HEK293T (cell line): ENCODE measurements at regions not wholly inside any gene's neighbourhood (a gene's known extent, or its start where the extent isn't known, plus 50 kb on each side); places are given as distances from the start of the nearest gene placed in this dataset.

Experiments
- CTCF ChIA-PET: fragments of 350-600 bp; formaldehyde crosslinking; extraction: SDS; loops from one replicate; lab custom pipeline; 2021; ENCODE audit warnings: antibody characterized with exemption, inconsistent platforms; lab: Yijun Ruan, JAX
- POLR2A ChIA-PET: fragments of 350-600 bp; formaldehyde crosslinking; extraction: SDS; loops from one replicate; lab custom pipeline; 2020; ENCODE audit warnings: antibody characterized with exemption, inconsistent platforms; lab: Yijun Ruan, JAX
- DNase-seq: peaks from one replicate; pipeline ENCODE4 v3.0.0; 2012; ENCODE audit warnings: mixed read lengths; ENCODE audit errors: extremely low spot score
- ARNT ChIP-seq: fragments of 450-650 bp; IDR thresholded peaks from 2 replicates; pipeline ENCODE4 v1.6.1; 2017; ENCODE audit warnings: mild to moderate bottlenecking
- BHLHE40 ChIP-seq: fragments of 450-650 bp; IDR thresholded peaks from 2 replicates; pipeline ENCODE4 v1.6.1; 2016; ENCODE audit warnings: mild to moderate bottlenecking, moderate library complexity, borderline replicate concordance
- CTBP1 ChIP-seq: fragments of 450-650 bp; IDR thresholded peaks from 2 replicates; pipeline ENCODE4 v1.6.1; 2016; ENCODE audit warnings: borderline replicate concordance
- ELF4 ChIP-seq: fragments of 450-650 bp; IDR thresholded peaks from 2 replicates; pipeline ENCODE4 v1.6.1; 2017; ENCODE audit warnings: antibody characterized with exemption
- FOXA1 ChIP-seq: fragments of 450-650 bp; IDR thresholded peaks from 2 replicates; pipeline ENCODE4 v1.6.1; 2016; ENCODE audit warnings: mild to moderate bottlenecking
- FOXK2 ChIP-seq: fragments of 450-650 bp; IDR thresholded peaks from 2 replicates; pipeline ENCODE4 v1.6.1; 2016; ENCODE audit warnings: mild to moderate bottlenecking
- FOXM1 ChIP-seq: fragments of 450-650 bp; IDR thresholded peaks from 2 replicates; pipeline ENCODE4 v1.6.1; 2017; ENCODE audit warnings: mild to moderate bottlenecking, borderline replicate concordance
- HDGF ChIP-seq: fragments of 450-650 bp; IDR thresholded peaks from 2 replicates; pipeline ENCODE4 v1.6.1; 2017; ENCODE audit warnings: antibody characterized with exemption, borderline replicate concordance
- L3MBTL2 ChIP-seq: fragments of 450-650 bp; conservative IDR thresholded peaks from 2 replicates; pipeline ENCODE4 v1.6.1; 2016; ENCODE audit warnings: mild to moderate bottlenecking
- LEF1 ChIP-seq: fragments of 450-650 bp; IDR thresholded peaks from 2 replicates; pipeline ENCODE4 v1.6.1; 2017; ENCODE audit warnings: mild to moderate bottlenecking, borderline replicate concordance
- NFRKB ChIP-seq: fragments of 450-650 bp; IDR thresholded peaks from 2 replicates; pipeline ENCODE4 v1.6.1; 2016; ENCODE audit warnings: mild to moderate bottlenecking, moderate library complexity
- PKNOX1 ChIP-seq: fragments of 450-650 bp; IDR thresholded peaks from 2 replicates; pipeline ENCODE4 v1.6.1; 2016
- SP1 ChIP-seq: fragments of 450-650 bp; IDR thresholded peaks from 2 replicates; pipeline ENCODE4 v1.6.1; 2017
- SUZ12 ChIP-seq: fragments of 450-650 bp; IDR thresholded peaks from 2 replicates; pipeline ENCODE4 v1.6.1; 2016; ENCODE audit warnings: mild to moderate bottlenecking
- TARDBP ChIP-seq: fragments of 450-650 bp; IDR thresholded peaks from 2 replicates; pipeline ENCODE4 v1.6.1; 2016
- ZNF384 ChIP-seq: fragments of 450-650 bp; IDR thresholded peaks from 2 replicates; pipeline ENCODE4 v1.6.1; 2016

DNA sequence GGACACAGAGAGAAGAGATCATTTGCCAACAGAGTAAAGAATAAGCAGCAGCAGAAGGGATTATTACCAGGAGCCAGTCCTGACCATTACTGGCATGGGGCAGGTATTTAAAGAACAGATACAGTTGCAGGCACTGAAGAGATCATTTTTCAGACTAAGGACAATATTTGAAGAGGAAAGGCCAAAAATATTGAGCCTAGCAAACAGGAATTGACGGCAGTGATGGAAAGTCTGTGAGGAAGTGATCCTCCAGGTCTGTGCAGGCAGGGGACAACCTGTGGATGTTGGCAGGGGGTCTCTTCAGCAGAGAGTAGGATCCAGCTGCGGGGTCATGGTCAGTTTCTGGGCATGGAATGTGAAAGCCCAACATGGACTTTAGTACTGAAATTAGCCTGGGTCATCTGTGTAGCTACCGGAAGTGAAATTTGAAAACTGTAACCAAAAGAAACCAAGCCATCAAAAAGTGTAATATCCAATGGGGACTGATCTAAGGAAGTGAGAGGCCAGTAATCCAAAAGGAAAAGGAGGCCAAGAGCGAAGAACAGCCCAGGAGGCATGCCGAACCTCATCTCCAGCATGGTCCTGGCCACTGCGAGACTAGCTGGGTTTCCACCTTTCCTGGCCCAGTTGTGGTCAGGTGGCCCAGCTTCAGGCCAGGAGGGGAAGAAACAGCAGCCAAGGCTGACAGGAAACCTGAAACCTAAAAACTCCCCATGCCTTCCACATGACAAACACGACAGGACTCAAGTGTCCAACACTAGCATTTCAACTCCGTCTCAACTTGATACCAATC is 115.1 kb upstream of the TNFAIP3 start:
- POLR2A ChIA-PET, result no interaction called here
- CTCF ChIA-PET, result interaction anchor here (0.6 to 1.3 kb wide), 2 partner anchors 10 to 28 kb away, joined by 3 to 4 read pairs; no protein-coding TSS in a partner anchor
- TF ChIP-seq NFRKB, result no peak
- no peak for TF ChIP-seq L3MBTL2
- TF ChIP-seq LEF1, result no peak
- no peak for TF ChIP-seq CTBP1
- TF ChIP-seq ZNF384, result no peak
- TF ChIP-seq SUZ12, result no peak
- TF ChIP-seq HDGF, result no peak
- no peak for TF ChIP-seq FOXK2
- TF ChIP-seq ARNT, result no peak
- TF ChIP-seq PKNOX1, result no peak
- TF ChIP-seq ELF4, result no peak
- no peak for TF ChIP-seq FOXM1
- TF ChIP-seq BHLHE40, result no peak
- TF ChIP-seq SP1, result no peak
- TF ChIP-seq TARDBP, result no peak
- no peak for TF ChIP-seq FOXA1
- no peak for DNase-seq

DNA sequence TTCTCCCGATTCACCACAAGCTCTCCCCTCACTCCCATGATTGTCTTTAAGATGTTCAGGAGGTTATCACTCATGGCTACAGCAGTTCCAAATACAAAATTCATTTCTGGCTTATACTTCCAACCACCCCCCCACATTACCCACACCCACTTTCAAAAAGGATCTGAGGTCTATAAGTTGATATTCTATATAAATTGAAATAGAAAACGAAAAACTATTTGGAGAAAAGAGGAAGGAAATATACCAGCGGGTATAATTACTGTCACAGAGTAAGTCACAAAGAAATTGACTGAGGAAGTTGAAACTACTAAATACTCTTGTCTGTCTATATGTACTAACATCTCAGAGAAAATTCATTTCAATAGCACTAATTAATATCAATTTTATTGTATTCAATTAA is 112.7 kb upstream of the TNFAIP3 start:
- no peak for DNase-seq
- ChIA-PET CTCF (interaction anchor here (0.6 kb wide), 1 partner anchor 13 kb away, joined by 3 read pairs; no protein-coding TSS in a partner anchor), POLR2A (no interaction called here)
- TF ChIP-seq ARNT, result no peak
- TF ChIP-seq TARDBP, result no peak
- no peak for TF ChIP-seq ZNF384
- TF ChIP-seq LEF1, result no peak

- DNase-seq, result no peak
- ChIA-PET CTCF (interaction anchor here (0.6 kb wide), 2 partner anchors 14 to 95 kb away, joined by 3 read pairs; no protein-coding TSS in a partner anchor), POLR2A (no interaction called here)
- no peak for TF ChIP-seq CTBP1
- no peak for TF ChIP-seq ARNT
- no peak for TF ChIP-seq FOXA1
- TF ChIP-seq BHLHE40, result no peak
- TF ChIP-seq L3MBTL2, result no peak
Measured at GRCh38 chr6:137754866-137755265, 112.2 kb upstream of the TNFAIP3 start.

DNA sequence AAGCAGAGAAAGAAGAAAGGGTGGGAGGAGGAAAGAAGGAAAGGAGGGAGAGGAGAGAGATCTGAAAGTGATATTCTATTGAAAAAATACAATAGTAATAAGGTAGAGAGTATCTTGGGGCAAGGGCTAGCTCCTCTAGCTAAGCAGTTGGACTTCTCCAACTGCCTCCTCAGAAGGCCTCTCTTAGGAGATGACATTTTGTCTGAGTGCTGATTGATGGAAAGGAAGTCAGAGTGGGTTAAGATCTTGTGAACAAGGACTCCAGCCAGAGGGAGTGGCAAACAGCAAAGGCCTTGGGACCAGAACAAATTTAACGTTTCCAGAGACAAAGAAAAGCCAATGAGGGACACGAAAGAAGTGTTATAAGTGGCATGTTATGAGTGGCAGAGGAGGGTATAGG is 111.8 kb upstream of the TNFAIP3 start:
- POLR2A ChIA-PET, result no interaction called here
- CTCF ChIA-PET, result interaction anchor here (0.6 kb wide), 1 partner anchor 94 kb away, joined by 3 read pairs; no protein-coding TSS in a partner anchor
- DNase-seq, result no peak
- TF ChIP-seq FOXA1, result no peak
- TF ChIP-seq TARDBP, result no peak
- no peak for TF ChIP-seq HDGF
- TF ChIP-seq SUZ12, result no peak
- TF ChIP-seq BHLHE40, result no peak
- no peak for TF ChIP-seq NFRKB

GRCh38 chr6:137756788-137757187 is 110.3 kb upstream of the TNFAIP3 start:
- ChIA-PET POLR2A (no interaction called here), CTCF (no interaction called here)
- no peak for DNase-seq
- TF ChIP-seq ZNF384, result no peak
- TF ChIP-seq L3MBTL2, result no peak
- TF ChIP-seq NFRKB, result no peak
- no peak for TF ChIP-seq ARNT
- TF ChIP-seq FOXK2, result no peak
- TF ChIP-seq PKNOX1, result no peak
- TF ChIP-seq SP1, result no peak
- TF ChIP-seq SUZ12, result no peak
- no peak for TF ChIP-seq BHLHE40
- TF ChIP-seq ELF4, result no peak
- no peak for TF ChIP-seq TARDBP
- TF ChIP-seq HDGF, result no peak
- no peak for TF ChIP-seq FOXA1
- TF ChIP-seq LEF1, result no peak
- TF ChIP-seq CTBP1, result no peak
- no peak for TF ChIP-seq FOXM1

DNA sequence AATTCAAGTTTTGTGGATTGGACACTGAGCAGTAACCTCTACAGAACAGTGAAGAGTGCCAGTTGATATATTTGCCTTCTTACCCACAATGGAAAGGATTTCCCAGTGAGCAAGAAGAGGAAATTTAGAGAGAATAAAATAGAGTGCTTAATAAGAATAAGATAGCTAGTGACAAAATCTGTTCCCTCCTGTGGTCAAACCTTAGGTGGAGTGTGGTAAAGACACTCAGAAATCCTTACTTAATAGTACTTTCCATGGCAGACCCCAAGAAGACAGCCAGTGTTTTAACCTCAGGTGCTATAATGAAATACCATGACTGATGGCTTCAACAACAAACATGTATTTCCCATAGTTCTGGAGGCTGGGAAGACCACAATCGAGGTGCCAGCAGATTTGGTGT is 108.4 kb upstream of the TNFAIP3 start:
- TF ChIP-seq FOXA1 (no peak), SP1 (no peak), NFRKB (no peak), L3MBTL2 (no peak), SUZ12 (no peak), LEF1 (no peak), PKNOX1 (no peak), ZNF384 (no peak), ARNT (no peak)
- no peak for DNase-seq
- ChIA-PET POLR2A (no interaction called here), CTCF (no interaction called here)
